IMR-90 (cell line): ENCODE measurements at regions not wholly inside any gene's neighbourhood (a gene's known extent, or its start where the extent isn't known, plus 50 kb on each side); places are given as distances from the start of the nearest gene placed in this dataset.
"Not testable (repeated sequence)": the region's sequence is repeated elsewhere in the genome, so short reads cannot be mapped to it uniquely, and the experiment has no call there.

Source experiments
- BHLHE40 ChIP-seq: fragments of 150-350 bp; IDR thresholded peaks from 2 replicates; pipeline ENCODE4 v1.6.1; 2016; ENCODE audit warnings: mild to moderate bottlenecking, low read depth, low read length
- CHD1 ChIP-seq: IDR thresholded peaks from 2 replicates; pipeline ENCODE4 v1.6.1; 2012; ENCODE audit warnings: low read depth, low read length, improper control_type of control experiment
- MAFK ChIP-seq: IDR thresholded peaks from 2 replicates; pipeline ENCODE4 v1.6.1; 2012; ENCODE audit warnings: low read depth, low read length, improper control_type of control experiment
- MXI1 ChIP-seq: IDR thresholded peaks from 2 replicates; pipeline ENCODE4 v1.6.1; 2012; ENCODE audit warnings: low read depth, mild to moderate bottlenecking, low read length, moderate library complexity, borderline replicate concordance
- POLR2A ChIP-seq: IDR thresholded peaks from 2 replicates; pipeline ENCODE4 v1.6.1; 2012; ENCODE audit warnings: mild to moderate bottlenecking, low read depth, low read length
- RAD21 ChIP-seq: IDR thresholded peaks from 2 replicates; pipeline ENCODE4 v1.6.1; 2012; ENCODE audit warnings: low read length, improper control_type of control experiment
- SMC3 ChIP-seq: fragments of 150-350 bp; IDR thresholded peaks from 2 replicates; pipeline ENCODE4 v1.6.1; 2016; ENCODE audit warnings: low read depth, mild to moderate bottlenecking, antibody characterized with exemption, low read length, moderate library complexity
- TF ChIP-seq, protein P1 (sequence below): conservative IDR thresholded peaks from 2 replicates; pipeline ENCODE4 v1.5.1; 2012; ENCODE audit warnings: mild to moderate bottlenecking, low read depth, low read length, improper control_type of control experiment
- TF ChIP-seq, protein P2 (sequence below): fragments of 150-350 bp; IDR thresholded peaks from 2 replicates; pipeline ENCODE4 v1.6.1; 2016; ENCODE audit warnings: low read depth, mild to moderate bottlenecking, low read length, moderate library complexity, borderline replicate concordance

DNA sequence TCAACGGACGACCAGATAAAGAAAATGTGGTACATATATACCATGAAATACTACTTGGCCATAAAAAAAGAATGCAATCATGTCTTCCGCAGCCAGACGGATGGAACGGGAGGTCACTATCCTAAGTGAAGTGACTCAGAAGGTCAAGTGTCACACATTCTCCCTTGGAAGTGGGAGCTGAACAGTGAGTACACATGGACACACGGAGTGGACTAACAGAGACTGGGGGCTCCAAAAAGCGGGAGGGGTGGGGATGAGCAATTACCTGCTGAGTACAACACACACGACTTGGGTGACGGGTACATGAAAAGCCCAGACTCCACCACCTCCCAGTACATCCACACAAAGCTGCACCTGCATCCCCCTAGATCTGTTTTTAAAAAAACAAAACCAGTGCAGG, 62.5 kb upstream of the TNK2 start:
- TF ChIP-seq, protein P1, sequence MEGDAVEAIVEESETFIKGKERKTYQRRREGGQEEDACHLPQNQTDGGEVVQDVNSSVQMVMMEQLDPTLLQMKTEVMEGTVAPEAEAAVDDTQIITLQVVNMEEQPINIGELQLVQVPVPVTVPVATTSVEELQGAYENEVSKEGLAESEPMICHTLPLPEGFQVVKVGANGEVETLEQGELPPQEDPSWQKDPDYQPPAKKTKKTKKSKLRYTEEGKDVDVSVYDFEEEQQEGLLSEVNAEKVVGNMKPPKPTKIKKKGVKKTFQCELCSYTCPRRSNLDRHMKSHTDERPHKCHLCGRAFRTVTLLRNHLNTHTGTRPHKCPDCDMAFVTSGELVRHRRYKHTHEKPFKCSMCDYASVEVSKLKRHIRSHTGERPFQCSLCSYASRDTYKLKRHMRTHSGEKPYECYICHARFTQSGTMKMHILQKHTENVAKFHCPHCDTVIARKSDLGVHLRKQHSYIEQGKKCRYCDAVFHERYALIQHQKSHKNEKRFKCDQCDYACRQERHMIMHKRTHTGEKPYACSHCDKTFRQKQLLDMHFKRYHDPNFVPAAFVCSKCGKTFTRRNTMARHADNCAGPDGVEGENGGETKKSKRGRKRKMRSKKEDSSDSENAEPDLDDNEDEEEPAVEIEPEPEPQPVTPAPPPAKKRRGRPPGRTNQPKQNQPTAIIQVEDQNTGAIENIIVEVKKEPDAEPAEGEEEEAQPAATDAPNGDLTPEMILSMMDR = not testable (repeated sequence)
- TF ChIP-seq POLR2A, MXI1, SMC3, RAD21, MAFK, CHD1, BHLHE40: not testable (repeated sequence)
- TF ChIP-seq, protein P2, sequence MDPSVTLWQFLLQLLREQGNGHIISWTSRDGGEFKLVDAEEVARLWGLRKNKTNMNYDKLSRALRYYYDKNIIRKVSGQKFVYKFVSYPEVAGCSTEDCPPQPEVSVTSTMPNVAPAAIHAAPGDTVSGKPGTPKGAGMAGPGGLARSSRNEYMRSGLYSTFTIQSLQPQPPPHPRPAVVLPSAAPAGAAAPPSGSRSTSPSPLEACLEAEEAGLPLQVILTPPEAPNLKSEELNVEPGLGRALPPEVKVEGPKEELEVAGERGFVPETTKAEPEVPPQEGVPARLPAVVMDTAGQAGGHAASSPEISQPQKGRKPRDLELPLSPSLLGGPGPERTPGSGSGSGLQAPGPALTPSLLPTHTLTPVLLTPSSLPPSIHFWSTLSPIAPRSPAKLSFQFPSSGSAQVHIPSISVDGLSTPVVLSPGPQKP = not testable (repeated sequence)
